ENCODE measurements at regions not wholly inside any gene's neighbourhood (a gene's known extent, or its start where the extent isn't known, plus 50 kb on each side); places are given as distances from the start of the nearest gene placed in this dataset.

GRCh38 chr16:73286346-73287267 lies 238.7 kb upstream of the ZFHX3 start:
- FAIRE-seq: no peak

- no peak for FAIRE-seq
Observed at GRCh38 chr16:73285436-73286201, 237.7 kb upstream of the ZFHX3 start.

DNA sequence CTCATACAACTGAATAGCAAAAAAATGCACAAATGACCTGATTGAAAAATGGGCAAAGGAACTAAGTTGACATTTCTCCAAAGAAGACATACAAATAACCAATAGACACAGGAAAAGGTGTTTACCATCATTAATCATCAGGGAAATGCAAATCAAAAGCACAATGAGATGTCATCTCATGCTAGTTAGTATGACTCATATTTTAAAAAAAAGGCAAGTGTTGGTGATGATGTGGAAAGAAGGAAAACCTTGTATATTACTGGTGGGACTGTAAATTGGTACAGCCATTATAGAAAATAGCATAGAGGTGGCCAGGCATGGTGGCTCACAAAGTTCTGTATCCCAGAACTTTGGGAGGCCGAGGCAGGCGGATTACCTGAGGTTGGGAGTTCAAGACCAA lies 232.5 kb upstream of the ZFHX3 start:
- no peak for FAIRE-seq

DNA sequence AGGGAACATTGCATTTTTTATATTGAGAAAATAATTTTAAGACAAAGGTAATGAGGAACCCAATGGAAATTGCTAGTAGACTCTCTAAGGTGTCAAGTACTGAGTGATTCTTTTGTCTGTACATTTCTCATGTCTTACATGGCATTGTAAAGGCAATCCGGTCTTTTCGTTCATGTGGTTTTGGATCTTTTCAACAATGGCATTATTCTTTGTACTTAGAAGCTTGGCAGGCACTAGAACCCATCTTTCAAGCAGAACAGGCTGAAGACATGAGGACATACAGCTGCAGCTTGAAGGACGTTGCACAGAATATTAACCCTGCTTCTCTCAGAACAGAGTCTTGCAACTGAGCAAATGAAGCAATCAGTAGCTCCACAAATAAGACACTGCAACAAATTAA lies 231.5 kb upstream of the ZFHX3 start:
- no peak for FAIRE-seq

- FAIRE-seq: no peak
Observed at GRCh38 chr16:73277071-73277470, 229.1 kb upstream of the ZFHX3 start.

DNA sequence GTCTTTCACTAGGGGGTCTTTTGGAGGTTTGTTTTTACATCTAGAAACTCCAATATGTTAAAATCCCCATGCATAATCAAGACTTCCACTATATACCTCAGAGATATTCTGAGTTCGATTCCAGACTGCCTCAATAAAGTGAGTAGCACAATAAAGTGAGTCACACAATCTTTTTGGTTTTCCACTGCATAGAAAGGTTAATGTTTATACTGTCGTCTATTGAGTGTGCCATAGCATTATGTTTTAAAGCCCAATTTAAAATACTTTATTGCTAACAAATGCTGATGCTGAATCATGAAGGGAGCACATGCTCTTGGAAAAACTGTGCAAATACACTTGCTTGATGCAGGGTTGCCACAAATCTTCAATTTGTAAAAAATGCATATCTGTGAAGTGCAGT lies 227.5 kb upstream of the ZFHX3 start:
- FAIRE-seq: no peak

GRCh38 chr16:73275024-73275423 lies 227.1 kb upstream of the ZFHX3 start:
- no peak for FAIRE-seq

- no peak for FAIRE-seq
Observed at GRCh38 chr16:73274140-73274539, 226.2 kb upstream of the ZFHX3 start.

GRCh38 chr16:73268366-73268993 lies 220.6 kb upstream of the ZFHX3 start:
- FAIRE-seq: no peak

GRCh38 chr16:73265935-73266334 lies 218.0 kb upstream of the ZFHX3 start:
- no peak for FAIRE-seq

DNA sequence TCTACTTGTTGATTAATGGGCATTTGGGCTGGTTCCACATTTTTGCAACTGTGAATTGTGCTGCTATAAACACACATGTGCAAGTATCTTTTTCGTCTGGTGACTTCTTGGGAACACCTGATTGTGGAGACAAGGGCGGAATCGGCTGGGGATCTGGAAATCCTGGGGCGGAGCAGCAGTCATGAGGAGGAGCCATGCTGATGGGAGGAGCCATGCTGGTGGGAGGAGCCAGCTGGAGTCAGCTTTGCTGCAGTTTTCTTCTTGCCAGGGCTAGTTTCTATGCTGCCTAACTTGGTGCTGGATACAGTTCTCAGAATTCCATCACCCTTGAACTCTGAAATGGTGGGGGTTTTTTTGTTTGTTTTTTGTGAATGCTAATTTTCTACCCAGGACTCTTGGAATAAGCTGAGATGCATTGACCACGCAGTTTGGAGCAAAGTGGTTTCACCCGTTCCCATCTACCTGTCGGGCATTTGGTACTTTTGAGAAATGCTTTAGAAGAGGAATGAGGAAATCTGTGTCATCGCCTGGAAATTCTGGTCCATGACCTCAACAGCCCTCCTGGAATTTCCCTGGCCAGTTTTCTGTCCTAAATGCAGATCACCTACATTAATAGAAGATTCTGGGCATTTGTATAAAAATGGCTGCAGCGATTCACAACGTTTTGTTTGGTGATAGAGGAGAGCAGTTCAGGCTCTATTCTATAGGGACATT lies 217.4 kb upstream of the ZFHX3 start:
- FAIRE-seq: no peak

DNA sequence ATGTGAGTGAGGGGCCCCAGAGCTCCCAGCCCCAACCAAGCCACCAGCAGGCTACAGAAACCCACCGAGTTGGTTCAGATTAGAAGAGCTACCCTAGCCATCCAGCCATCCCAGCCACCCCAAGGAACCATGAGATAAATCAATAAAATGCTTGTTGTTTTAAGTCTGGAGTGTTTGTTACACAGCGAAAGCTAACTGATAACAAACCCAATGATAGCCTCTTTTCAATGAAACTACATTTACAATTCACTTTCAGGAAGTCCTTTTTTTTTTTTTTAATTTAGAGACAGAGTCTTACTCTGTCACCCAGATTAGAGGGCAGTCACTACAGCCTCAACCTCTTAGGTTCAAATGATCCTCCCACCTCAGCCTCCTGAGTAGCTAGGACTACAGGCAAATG lies 215.0 kb upstream of the ZFHX3 start:
- FAIRE-seq: no peak

DNA sequence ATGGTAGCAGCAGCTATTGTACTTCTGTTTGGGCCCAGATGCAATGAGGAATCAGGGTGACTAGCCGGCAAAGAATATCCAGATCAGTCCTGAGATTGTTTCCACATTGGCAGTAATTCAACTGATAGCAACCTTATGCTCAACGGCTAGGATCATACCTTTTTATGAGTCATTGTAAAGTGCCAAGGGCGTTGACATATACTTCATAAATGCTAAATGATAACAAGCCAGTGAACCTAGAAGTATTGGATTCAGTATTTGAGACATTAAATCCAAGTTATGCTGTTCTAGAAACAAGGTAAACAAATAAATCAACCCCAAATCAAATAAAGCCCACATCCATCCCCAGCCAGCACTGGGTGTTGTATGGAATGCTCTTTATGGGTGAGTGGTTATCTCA lies 207.1 kb upstream of the ZFHX3 start:
- FAIRE-seq: no peak

GRCh38 chr16:73253922-73254480 lies 206.1 kb upstream of the ZFHX3 start:
- FAIRE-seq: no peak

DNA sequence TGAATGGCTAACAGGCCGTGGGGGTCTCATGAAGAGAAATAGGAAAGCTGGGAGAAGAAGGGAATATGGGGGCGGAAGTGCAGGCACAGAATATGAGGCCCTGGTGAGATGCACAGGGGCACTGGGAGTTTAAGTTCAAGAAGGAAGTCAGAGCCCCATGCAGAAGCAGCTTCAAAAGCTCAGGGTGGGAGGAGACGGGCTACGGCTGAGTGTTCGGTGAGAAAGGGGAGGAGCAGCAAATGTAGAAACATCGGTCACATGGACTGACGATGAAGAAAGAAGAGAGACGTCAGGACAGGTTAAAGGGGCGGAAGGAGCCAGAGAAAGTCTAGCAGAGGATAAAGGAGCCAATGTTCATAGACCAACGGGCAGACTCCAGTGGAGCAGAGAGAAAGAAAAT lies 204.5 kb upstream of the ZFHX3 start:
- FAIRE-seq: no peak

- no peak for FAIRE-seq
Observed at GRCh38 chr16:73251608-73252007, 203.7 kb upstream of the ZFHX3 start.

GRCh38 chr16:73248316-73248715 lies 200.4 kb upstream of the ZFHX3 start:
- no peak for FAIRE-seq

- FAIRE-seq: no peak
Observed at GRCh38 chr16:73240920-73241319, 193.0 kb upstream of the ZFHX3 start.

DNA sequence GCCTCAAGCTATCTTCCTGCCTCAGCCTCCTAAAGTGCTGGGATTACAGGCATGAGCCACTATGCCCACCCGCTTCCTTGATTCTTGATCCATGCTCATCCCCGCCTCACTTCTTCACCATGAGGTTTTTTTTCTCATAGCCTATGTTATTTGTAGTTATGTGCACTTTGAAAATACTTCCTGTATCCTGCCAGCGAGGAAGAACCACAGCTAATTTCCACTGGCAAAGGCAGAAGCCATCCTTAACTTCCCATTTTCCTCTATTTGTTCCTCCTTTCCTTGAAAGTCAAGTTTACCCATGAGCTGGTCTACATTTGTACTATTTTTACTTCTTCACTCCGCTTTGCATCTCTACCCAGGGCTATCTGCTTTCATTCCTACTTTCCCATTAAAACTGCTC lies 189.7 kb upstream of the ZFHX3 start:
- no peak for FAIRE-seq

DNA sequence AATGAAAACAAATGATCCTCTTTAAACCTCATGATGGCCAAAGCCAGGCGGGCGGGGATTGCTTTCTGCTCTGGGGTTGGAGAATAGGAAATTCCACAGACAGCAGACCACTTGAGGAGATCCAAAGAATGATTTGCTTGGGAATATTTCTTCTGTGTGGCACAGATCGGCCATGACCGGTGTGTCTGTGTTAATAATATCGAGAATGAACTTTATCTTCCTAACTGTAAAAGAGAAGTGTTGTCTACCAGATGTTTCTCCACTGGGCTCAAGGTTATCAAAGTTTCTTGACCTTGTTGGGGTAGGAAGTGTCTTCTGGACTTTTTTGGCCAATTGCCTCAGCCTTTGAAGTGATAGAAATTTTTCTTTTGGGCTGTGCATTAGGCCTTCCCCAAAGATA lies 186.6 kb upstream of the ZFHX3 start:
- no peak for FAIRE-seq

GRCh38 chr16:73233846-73234424 lies 186.0 kb upstream of the ZFHX3 start:
- FAIRE-seq: no peak

DNA sequence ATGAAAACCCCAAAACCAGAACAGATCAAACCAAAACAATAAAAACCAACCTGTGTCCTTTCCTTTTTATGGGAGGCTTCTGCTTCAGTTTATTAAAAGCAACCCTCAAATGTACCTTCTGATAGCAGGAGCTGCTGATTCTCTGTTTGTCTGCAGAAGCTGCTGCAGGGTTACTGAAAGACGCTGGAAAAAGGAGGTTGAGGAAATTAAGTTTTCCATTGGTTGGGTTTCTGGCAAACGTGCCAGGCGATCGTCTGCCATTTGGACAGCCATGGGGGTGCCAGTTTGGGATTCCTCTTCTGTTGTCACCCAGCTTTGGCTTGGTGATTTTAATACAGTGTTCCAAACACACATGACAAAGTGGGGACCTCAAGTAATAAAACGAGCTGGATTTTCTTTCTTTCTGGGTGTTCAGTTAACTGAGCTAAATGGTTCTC lies 185.4 kb upstream of the ZFHX3 start:
- no peak for FAIRE-seq
